ENCODE measurements at regions not wholly inside any gene's neighbourhood (a gene's known extent, or its start where the extent isn't known, plus 50 kb on each side); places are given as distances from the start of the nearest gene placed in this dataset.
"Not testable (repeated sequence)": the region's sequence is repeated elsewhere in the genome, so short reads cannot be mapped to it uniquely, and the experiment has no call there.

DNA sequence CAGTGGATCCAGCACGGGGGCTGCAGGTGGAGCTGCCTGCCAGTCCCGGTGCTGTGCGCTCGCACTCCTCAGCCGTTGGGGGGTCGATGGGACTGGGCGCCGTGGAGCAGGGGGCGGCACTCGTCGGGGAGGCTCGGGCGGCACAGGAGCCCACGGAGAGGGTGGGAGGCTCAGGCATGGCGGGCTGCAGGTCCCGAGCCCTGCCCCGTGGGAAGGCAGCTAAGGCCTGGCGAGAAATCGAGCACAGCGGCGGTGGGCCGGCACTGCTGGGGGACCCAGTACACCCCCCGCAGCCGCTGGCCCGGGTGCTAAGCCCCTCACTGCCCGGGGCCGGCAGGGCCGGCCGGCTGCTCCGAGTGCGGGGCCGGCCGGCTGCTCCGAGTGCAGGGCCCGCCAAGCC, 52.3 kb upstream of the MARK1 start:
- DNase-seq: not testable (repeated sequence)

GRCh38 chr1:220475141-220475540, 52.8 kb upstream of the MARK1 start:
- not testable (repeated sequence) for DNase-seq

DNA sequence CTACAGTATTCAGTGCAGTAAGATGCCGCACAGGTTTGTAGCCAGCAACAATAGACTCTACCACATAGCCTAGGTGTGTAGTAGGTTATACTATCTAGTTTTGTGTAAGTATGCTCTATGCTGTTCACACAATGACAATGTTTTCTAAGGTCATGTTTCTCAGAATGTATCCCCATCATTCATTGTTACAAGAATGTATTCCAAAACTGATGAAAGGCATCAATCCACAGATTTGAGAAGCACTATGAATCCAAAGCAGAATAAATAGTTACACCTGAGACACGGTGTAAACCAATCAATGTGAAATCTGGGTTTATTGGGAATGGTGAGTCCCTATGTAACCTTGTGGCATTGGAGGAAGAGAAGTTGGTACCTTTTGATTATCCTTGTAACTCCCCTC, 54.5 kb upstream of the MARK1 start:
- no peak for DNase-seq

DNA sequence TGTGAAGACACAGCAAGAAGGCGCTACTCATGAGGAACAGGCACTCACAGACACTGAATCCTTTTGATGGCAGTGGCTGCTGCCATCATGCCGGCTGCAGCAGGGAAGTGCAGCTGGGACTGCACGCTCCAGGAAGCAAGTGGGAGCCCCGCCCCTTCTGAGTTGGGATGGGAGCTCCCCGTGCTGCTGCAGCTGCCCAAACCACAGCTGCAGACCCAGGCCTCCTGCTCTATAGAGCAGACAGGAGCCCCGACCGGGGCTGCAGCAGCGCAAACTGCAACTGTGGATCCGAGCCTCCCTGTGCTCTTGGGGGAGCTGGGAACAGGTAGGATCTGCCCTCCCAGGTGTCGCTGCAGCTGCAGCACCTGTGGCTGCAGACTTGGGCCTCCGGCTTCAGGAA, 65.2 kb upstream of the MARK1 start:
- DNase-seq: no peak

DNA sequence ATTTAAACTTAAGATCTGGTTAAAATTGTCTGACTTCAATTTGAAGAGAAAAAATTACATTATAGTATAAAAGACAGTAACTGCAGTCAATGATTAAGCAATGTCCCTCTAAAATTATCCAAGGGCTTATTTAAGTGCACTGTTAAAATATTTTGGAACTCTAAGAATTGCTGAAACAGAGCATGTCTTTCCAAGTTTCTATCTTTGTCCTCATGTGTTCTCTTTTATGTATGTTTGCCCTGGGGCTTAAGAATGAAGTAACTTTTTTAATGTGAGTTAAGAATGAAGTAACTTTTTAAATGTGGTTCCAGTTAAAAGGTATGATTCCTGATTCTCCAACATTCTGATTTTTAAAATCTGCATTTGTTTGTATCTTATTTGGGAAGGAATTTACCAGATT, 69.0 kb upstream of the MARK1 start:
- no peak for DNase-seq

DNA sequence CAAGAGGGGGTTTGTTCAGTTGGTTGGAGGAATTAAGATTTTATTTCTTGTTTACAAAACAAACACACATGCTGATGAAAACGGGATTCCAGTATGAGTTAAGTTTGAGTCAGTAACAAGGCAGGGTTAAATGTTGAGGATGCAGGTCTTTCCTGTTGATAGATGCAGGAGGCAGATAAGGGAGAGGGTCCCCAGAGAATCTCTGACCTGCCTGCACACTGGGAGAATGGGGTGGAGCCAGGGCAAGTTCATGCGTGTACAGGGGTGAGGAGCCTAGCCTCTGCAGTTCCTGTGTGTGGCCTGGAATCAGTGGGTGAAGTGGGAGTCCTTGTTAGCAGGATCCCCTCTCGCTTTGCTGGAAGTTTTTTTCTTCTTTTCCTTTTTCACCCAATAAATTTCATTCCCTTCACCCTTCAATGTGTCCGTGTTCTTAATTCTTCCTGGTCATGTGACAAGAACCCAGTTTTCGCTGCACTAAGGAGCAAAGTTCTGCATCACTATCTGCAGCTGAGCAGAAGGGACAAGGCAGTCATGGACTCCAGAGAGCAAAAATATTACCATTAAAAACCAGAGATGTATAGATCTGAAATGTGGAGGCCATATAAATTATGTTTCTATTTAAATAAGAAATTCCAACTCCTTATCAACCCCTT, 69.9 kb upstream of the MARK1 start:
- DNase-seq: no peak

DNA sequence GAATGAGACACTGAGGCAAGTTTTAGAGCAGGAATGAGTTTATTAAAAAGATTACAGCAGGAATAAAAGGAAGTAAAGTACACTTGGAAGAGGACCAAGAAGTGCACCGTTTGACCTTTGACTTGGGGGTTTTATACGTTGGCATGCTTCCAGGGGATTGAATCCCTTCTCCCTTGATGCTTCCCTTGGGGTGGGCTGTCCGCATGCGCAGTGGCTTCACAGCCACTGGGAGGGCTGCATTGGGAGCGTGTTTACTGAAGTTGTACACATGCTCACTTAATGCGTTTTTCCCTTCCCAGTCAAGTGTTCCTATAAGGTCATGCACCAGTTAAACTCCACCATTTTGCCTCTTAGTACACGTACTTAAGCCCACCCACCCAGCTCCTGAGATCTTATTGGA, 72.4 kb upstream of the MARK1 start:
- no peak for DNase-seq

DNA sequence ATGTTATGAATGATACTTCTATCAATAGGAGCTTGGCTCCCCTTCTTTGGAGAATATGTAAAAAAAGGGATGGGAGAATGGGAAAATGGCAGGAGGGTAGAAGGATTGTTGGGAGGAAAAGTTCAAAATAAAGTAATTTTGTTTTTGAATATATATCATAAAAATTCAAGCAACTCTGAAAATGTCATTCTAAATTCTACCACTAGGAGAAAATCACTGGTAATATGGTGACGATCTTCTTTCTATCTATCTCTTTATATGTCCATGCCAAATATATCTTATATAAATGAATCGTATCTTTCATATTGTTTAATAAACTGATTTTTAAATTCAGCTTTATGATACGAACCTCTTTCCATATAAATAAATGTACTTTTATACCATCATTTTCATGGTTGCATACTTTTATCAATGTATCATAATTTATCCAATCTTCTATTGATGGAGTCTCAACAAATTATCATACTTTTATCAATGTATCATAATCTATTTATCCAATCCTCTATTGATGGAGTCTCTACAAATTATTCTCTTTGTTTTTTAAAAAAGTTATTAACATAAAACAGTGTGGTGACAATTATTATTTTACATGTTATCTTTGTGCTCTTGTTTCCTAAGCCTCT, 73.7 kb upstream of the MARK1 start:
- DNase-seq: no peak

DNA sequence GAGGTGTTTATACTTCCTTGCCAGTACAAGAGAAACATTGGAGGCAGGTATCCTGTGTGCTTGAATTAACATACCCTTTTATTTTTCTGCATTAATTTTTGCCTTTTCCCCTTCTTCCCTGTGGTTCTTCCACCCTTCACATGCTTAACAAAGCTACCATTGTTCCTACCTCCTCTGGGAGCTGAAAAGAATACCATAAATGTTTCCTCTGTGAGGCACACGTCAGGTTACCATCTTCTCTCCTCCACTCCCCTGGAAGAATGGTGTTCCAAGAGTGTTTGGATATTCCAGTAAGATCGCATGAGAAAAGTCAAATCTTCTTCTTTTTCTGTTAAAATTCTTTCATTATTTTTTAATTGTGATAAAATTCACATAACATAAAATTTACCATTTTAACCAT, 74.6 kb upstream of the MARK1 start:
- no peak for DNase-seq

DNA sequence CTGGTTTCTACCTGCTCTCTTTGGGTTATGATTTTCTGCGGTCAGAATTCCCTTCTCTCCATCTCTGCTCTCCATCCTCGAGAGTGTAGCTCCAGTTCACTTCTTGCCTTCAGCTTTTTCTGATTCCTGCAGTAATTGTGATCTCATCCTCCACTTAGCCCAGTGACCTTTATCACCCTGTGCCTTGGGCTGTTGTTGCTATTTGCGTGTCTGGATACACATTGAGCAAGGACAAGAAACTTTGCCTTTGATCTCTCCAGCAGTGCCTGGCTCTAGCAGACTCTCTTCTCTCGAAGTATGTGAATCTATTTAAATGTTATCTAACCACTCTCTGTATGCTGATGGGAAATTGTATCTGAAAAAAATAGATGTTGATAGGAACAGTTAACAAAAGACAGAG, 76.4 kb upstream of the MARK1 start:
- no peak for DNase-seq

GRCh38 chr1:220450927-220451326, 77.0 kb upstream of the MARK1 start:
- DNase-seq: no peak

DNA sequence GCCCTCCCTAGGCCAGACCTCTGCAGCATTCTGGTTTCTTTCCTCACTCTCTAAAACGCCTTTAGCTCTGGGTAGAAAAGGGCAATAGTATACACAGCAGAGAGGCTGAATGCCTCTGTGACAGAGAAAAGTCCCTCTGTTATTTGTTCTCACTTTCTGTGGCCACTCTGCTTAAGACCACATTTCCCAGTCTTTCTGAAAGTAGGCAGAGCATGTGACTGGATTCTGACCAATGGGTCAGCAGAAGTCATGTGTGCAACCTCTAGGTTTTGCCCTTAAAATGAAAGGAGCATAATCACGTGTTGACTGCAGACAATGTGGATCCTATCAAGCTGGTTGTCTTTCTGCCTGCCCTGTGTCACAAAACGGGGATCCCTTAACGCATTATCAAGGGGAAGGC, 79.7 kb upstream of the MARK1 start:
- DNase-seq: no peak

- not testable (repeated sequence) for DNase-seq
These were observed 83.3 kb upstream of the MARK1 start for GRCh38 chr1:220444586-220444985.

GRCh38 chr1:220441211-220441610, 86.7 kb upstream of the MARK1 start:
- DNase-seq: no peak

DNA sequence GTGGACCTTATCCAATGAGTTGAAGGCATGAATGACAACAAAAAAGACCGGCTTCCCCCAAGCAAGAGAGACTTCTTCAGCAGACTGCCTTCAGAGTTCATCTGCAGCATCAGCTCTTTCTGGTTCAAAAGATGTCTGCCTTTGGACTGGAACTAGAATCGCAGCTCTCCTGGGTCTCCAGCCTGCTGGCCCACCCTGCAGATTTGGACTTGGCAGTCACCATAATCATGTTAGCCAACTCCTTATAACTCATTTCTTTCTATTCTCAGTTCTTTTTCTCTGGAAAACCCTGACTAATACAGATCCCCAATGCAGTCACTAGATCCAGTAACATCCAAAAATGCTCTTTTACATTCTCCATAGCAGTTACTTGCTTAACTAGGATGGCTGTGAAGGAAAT, 89.2 kb upstream of the MARK1 start:
- no peak for DNase-seq

- no peak for DNase-seq
These were observed 95.5 kb upstream of the MARK1 start for GRCh38 chr1:220432408-220432807.

GRCh38 chr1:220431554-220432239, 96.2 kb upstream of the MARK1 start:
- DNase-seq: no peak

- DNase-seq: no peak
These were observed 97.3 kb upstream of the MARK1 start for GRCh38 chr1:220430586-220430985.

GRCh38 chr1:220430059-220430458, 97.9 kb upstream of the MARK1 start:
- DNase-seq: no peak

DNA sequence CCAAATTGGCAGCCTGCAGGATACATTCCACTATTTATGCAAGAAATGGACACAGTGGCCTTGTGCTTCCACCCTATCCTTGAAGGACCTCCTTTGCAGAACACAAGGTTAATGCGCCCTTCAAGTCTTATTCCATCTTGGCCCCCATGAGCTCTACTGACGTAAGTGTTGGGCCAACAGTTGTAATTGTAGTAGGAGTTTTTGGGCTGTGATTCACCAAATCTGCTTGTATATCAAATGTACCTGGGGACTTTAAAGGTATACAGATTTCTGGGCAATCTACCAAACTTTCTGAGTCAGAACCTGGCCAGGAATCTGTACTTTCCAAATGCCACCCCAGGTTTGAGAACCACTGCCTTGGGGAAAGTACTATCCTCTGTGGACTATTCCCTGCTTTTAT, 100.9 kb upstream of the MARK1 start:
- DNase-seq: no peak

DNA sequence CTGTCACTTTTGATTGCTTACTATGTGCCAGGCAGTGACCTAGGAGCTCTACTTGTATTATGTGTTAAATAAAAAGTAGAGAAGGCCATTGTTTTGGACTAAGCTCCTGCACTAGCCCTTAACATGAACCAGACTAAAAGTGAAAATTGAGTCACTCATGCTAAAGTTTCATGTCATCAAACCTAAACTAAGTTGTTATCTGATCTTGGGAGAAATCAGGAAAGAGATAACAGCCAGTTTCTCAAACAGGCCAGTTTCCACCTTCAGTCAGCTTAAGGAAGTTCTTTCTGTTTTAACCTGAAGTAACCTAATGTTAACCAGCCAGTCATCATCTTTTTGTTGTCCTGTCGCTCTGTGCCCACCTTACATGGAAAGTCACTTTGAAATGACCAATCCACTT, 102.1 kb upstream of the MARK1 start:
- no peak for DNase-seq

GRCh38 chr1:220421508-220421907, 106.4 kb upstream of the MARK1 start:
- no peak for DNase-seq

DNA sequence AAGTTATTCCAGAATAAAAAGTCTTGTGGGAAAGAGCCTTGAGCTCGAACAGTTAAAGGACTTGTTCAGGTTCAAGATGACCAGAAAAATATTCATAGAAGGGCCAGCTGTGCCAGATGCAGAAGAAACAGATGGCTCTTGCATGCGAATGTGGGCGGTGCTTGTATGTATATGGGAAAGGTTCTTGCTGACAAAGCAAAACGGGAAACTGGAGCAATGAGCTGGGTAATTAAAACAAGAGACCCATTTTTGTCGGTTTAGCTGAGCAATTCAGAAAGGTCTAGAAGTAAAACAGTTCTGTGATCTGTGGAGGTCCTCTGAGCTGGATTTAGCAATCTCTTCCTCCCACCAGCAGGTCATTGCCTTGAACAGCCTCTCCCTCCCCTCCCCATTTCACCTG, 107.2 kb upstream of the MARK1 start:
- DNase-seq: no peak

DNA sequence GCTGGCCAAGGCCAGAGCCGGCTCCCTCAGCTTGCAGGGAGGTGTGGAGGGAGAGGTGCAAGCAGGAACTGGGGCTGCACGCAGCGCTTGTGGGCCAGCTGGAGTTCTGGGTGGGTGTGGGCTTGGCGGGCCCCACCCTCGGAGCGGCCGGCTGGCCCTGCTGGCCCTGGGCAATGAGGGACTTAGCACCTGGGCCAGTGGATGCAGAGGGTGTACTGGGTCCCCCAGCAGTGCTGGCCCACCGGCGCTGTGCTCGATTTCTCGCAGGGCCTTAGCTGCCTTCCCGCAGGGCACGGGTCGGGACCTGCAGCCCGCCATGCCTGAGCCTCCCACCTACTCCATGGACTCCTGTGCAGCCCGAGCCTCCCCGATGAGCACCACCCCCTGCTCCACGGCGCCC, 115.6 kb upstream of the MARK1 start:
- not testable (repeated sequence) for DNase-seq

GRCh38 chr1:220410611-220411010, 117.3 kb upstream of the MARK1 start:
- DNase-seq: no peak
